ENCODE measurements at regions not wholly inside any gene's neighbourhood (a gene's known extent, or its start where the extent isn't known, plus 50 kb on each side); places are given as distances from the start of the nearest gene placed in this dataset.

GRCh38 chr3:162139841-162140240 lies 643.2 kb downstream of the OTOL1 start:
- DNase-seq, result no peak

GRCh38 chr3:162141272-162141791 lies 644.7 kb downstream of the OTOL1 start:
- DNase-seq, result no peak

- no peak for DNase-seq
Measured at GRCh38 chr3:162142511-162142910, 645.9 kb downstream of the OTOL1 start.

GRCh38 chr3:162143180-162143579 lies 646.6 kb downstream of the OTOL1 start:
- no peak for DNase-seq

- DNase-seq, result no peak
Measured at GRCh38 chr3:162147996-162148395, 651.4 kb downstream of the OTOL1 start.

- DNase-seq, result no peak
Measured at GRCh38 chr3:162150790-162151189, 654.2 kb downstream of the OTOL1 start.

- no peak for DNase-seq
Measured at GRCh38 chr3:162152636-162153035, 656.0 kb downstream of the OTOL1 start.

- DNase-seq, result no peak
Measured at GRCh38 chr3:162161595-162161994, 665.0 kb downstream of the OTOL1 start.

- DNase-seq, result no peak
Measured at GRCh38 chr3:162165346-162165745, 668.7 kb downstream of the OTOL1 start.

- DNase-seq, result no peak
Measured at GRCh38 chr3:162166543-162166942, 669.9 kb downstream of the OTOL1 start.

GRCh38 chr3:162168715-162169114 lies 672.1 kb downstream of the OTOL1 start:
- DNase-seq, result no peak

GRCh38 chr3:162170581-162170980 lies 674.0 kb downstream of the OTOL1 start:
- no peak for DNase-seq

GRCh38 chr3:162171970-162172369 lies 675.4 kb downstream of the OTOL1 start:
- DNase-seq, result no peak

GRCh38 chr3:162175145-162175544 lies 678.5 kb downstream of the OTOL1 start:
- no peak for DNase-seq

GRCh38 chr3:162175878-162176277 lies 679.3 kb downstream of the OTOL1 start:
- DNase-seq, result no peak

- no peak for DNase-seq
Measured at GRCh38 chr3:162183440-162183839, 686.8 kb downstream of the OTOL1 start.

GRCh38 chr3:162192340-162193029 lies 695.9 kb downstream of the OTOL1 start:
- no peak for DNase-seq

GRCh38 chr3:162193148-162194095 lies 696.8 kb downstream of the OTOL1 start:
- DNase-seq, result no peak

- DNase-seq, result no peak
Measured at GRCh38 chr3:162195147-162195546, 698.5 kb downstream of the OTOL1 start.

GRCh38 chr3:162196964-162197363 lies 700.4 kb downstream of the OTOL1 start:
- DNase-seq, result no peak

GRCh38 chr3:162200836-162201235 lies 704.2 kb downstream of the OTOL1 start:
- no peak for DNase-seq

GRCh38 chr3:162206648-162207047 lies 710.0 kb downstream of the OTOL1 start:
- no peak for DNase-seq

GRCh38 chr3:162211470-162211869 lies 714.9 kb downstream of the OTOL1 start:
- DNase-seq, result no peak

GRCh38 chr3:162213196-162213595 lies 716.6 kb downstream of the OTOL1 start:
- no peak for DNase-seq
